ENCODE measurements at regions not wholly inside any gene's neighbourhood (a gene's known extent, or its start where the extent isn't known, plus 50 kb on each side); places are given as distances from the start of the nearest gene placed in this dataset.

DNA sequence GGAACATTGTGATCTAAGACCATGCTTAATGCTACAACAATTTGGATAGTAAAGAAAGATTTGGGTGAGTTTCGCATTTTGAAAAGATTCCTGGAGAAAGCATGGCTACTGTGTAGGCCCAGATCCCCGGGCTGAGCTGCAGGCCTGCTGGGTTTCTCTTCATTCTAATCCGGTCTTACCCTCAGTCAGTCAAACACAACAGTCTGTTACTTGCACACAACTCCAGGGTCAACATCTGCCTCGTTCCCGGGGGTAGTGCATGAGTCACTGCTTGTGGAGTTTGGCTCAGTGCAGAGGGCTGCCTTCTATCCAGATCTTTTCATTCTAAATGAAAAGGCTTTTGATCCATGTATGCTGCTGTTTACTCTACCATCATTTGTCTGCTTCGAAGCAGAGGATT lies 60.4 kb upstream of the SEL1L start:
- TF ChIP-seq EZH2 (IDR thresholded peaks at IDR 0.05; ENCODE audit: low read depth, unreplicated experiment): no peak
- TF ChIP-seq, protein P1, sequence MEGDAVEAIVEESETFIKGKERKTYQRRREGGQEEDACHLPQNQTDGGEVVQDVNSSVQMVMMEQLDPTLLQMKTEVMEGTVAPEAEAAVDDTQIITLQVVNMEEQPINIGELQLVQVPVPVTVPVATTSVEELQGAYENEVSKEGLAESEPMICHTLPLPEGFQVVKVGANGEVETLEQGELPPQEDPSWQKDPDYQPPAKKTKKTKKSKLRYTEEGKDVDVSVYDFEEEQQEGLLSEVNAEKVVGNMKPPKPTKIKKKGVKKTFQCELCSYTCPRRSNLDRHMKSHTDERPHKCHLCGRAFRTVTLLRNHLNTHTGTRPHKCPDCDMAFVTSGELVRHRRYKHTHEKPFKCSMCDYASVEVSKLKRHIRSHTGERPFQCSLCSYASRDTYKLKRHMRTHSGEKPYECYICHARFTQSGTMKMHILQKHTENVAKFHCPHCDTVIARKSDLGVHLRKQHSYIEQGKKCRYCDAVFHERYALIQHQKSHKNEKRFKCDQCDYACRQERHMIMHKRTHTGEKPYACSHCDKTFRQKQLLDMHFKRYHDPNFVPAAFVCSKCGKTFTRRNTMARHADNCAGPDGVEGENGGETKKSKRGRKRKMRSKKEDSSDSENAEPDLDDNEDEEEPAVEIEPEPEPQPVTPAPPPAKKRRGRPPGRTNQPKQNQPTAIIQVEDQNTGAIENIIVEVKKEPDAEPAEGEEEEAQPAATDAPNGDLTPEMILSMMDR (conservative IDR thresholded peaks at IDR 0.05; ENCODE audit: low read depth in 2 of 2): no peak

Data from GM23338 (cell line).